ENCODE measurements at regions not wholly inside any gene's neighbourhood (a gene's known extent, or its start where the extent isn't known, plus 50 kb on each side); places are given as distances from the start of the nearest gene placed in this dataset.

DNA sequence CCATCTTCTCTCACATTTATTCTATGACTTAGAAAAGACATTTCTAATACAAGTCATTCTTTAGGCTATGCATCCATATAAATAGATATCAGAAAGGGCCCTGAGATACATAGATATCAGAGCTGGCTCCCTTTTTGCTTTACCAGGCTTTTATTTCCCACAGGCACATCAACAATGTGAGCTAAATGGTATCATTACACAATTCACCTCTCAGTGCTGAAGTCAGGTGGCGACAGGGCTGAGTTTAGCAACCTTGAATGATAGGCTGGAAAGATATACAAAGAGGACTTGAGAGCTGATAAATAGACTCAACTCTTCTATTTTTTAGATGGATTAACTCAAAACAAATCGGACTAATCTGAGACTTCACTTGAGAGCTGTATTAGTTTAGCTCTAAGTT, 189.2 kb upstream of the COL1A2 start:
- TF ChIP-seq EZH2 (IDR thresholded peaks at IDR 0.05; ENCODE audit: borderline replicate concordance, low read depth, low read length, severe bottlenecking) (no peak), POLR2AphosphoS5 (IDR thresholded peaks at IDR 0.05; ENCODE audit: insufficient read depth, low read depth, low read length) (no peak), POLR2A (IDR thresholded peaks at IDR 0.05; ENCODE audit: low read depth, low read length) (no peak), MYC (IDR thresholded peaks at IDR 0.05; ENCODE audit: low read depth, low read length) (no peak), GATA2 (IDR thresholded peaks at IDR 0.05; ENCODE audit: insufficient read depth, insufficient read length, low read depth, low read length) (no peak)
- TF ChIP-seq, protein P1, sequence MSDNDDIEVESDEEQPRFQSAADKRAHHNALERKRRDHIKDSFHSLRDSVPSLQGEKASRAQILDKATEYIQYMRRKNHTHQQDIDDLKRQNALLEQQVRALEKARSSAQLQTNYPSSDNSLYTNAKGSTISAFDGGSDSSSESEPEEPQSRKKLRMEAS (IDR thresholded peaks at IDR 0.05; ENCODE audit: insufficient read depth, insufficient read length), result no peak
- TF ChIP-seq, protein P2, sequence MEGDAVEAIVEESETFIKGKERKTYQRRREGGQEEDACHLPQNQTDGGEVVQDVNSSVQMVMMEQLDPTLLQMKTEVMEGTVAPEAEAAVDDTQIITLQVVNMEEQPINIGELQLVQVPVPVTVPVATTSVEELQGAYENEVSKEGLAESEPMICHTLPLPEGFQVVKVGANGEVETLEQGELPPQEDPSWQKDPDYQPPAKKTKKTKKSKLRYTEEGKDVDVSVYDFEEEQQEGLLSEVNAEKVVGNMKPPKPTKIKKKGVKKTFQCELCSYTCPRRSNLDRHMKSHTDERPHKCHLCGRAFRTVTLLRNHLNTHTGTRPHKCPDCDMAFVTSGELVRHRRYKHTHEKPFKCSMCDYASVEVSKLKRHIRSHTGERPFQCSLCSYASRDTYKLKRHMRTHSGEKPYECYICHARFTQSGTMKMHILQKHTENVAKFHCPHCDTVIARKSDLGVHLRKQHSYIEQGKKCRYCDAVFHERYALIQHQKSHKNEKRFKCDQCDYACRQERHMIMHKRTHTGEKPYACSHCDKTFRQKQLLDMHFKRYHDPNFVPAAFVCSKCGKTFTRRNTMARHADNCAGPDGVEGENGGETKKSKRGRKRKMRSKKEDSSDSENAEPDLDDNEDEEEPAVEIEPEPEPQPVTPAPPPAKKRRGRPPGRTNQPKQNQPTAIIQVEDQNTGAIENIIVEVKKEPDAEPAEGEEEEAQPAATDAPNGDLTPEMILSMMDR (IDR thresholded peaks at IDR 0.05; ENCODE audit: extremely low read depth in 1 of 2, insufficient read depth in 1 of 2, low read depth in 1 of 2, low read length in 2 of 2), result no peak
